ENCODE measurements at regions not wholly inside any gene's neighbourhood (a gene's known extent, or its start where the extent isn't known, plus 50 kb on each side); places are given as distances from the start of the nearest gene placed in this dataset.
A peak's percentile ranks its signal among the peaks of the same experiment; 100 is the strongest.

- no peaks in the 10 kb centered on the region for H3K27me3 ChIP-seq (replicated peaks; ENCODE audit: insufficient read depth)
- TF ChIP-seq POLR2AphosphoS5 (IDR thresholded peaks at IDR 0.05): no peak
- TF ChIP-seq CTCF (IDR thresholded peaks at IDR 0.05): no peak
- TF ChIP-seq POLR2A (IDR thresholded peaks at IDR 0.05): no peak
- H3K4me3 ChIP-seq: no peak overlapping the region
- no peaks in the 10 kb centered on the region for H3K9me3 ChIP-seq
- intact Hi-C loops (cut with DNase I): no loop called here
- WGBS: 28% methylated on average over 3 of the region's 3 CpGs
- no peaks in the 10 kb centered on the region for H3K36me3 ChIP-seq
- no peak overlapping the region for H3K27ac ChIP-seq
- H3K4me1 ChIP-seq (replicated peaks): no peaks in the 10 kb centered on the region
- DNase-seq (ENCODE audit: low spot score): no peak
Measured at GRCh38 chr5:58245476-58245840, 214.4 kb downstream of the PLK2 start.

- no peaks in the 10 kb centered on the region for H3K4me1 ChIP-seq (replicated peaks)
- no peaks in the 10 kb centered on the region for H3K27me3 ChIP-seq (replicated peaks; ENCODE audit: insufficient read depth)
- no peak overlapping the region for H3K4me3 ChIP-seq
- no peaks in the 10 kb centered on the region for H3K9me3 ChIP-seq
- no peak for DNase-seq (ENCODE audit: low spot score)
- WGBS: 68% methylated on average over 8 of the region's 8 CpGs
- H3K27ac ChIP-seq: no peak overlapping the region
- TF ChIP-seq CTCF (IDR thresholded peaks at IDR 0.05) (no peak), POLR2A (IDR thresholded peaks at IDR 0.05) (no peak), POLR2AphosphoS5 (IDR thresholded peaks at IDR 0.05) (no peak)
- H3K36me3 ChIP-seq: no peaks in the 10 kb centered on the region
- intact Hi-C loops (cut with DNase I): no loop called here
Measured at GRCh38 chr5:58244819-58245475, 214.9 kb downstream of the PLK2 start.

- 81% methylated on average over 3 of the region's 3 CpGs for WGBS
- no peaks in the 10 kb centered on the region for H3K36me3 ChIP-seq
- TF ChIP-seq POLR2AphosphoS5 (IDR thresholded peaks at IDR 0.05) (peak; percentile 13), CTCF (IDR thresholded peaks at IDR 0.05) (no peak), POLR2A (IDR thresholded peaks at IDR 0.05) (no peak)
- H3K27me3 ChIP-seq (replicated peaks; ENCODE audit: insufficient read depth): no peaks in the 10 kb centered on the region
- H3K4me3 ChIP-seq: no peak overlapping the region
- intact Hi-C loops (cut with DNase I): no loop called here
- no peak overlapping the region for H3K27ac ChIP-seq
- H3K9me3 ChIP-seq: no peaks in the 10 kb centered on the region
- DNase-seq (ENCODE audit: low spot score): no peak
- no peaks in the 10 kb centered on the region for H3K4me1 ChIP-seq (replicated peaks)
Measured at GRCh38 chr5:58241389-58241788, 218.5 kb downstream of the PLK2 start.

GRCh38 chr5:58240322-58240721 lies 219.6 kb downstream of the PLK2 start:
- no peak overlapping the region for H3K4me3 ChIP-seq
- no peaks in the 10 kb centered on the region for H3K4me1 ChIP-seq (replicated peaks)
- H3K9me3 ChIP-seq: no peaks in the 10 kb centered on the region
- no peak overlapping the region for H3K27ac ChIP-seq
- TF ChIP-seq CTCF (IDR thresholded peaks at IDR 0.05): no peak
- no peak for TF ChIP-seq POLR2A (IDR thresholded peaks at IDR 0.05)
- TF ChIP-seq POLR2AphosphoS5 (IDR thresholded peaks at IDR 0.05): no peak
- no peak for DNase-seq (ENCODE audit: low spot score)
- no peaks in the 10 kb centered on the region for H3K36me3 ChIP-seq
- H3K27me3 ChIP-seq (replicated peaks; ENCODE audit: insufficient read depth): no peaks in the 10 kb centered on the region
- intact Hi-C loops (cut with DNase I): no loop called here
- WGBS: 87% methylated on average over 3 of the region's 3 CpGs

GRCh38 chr5:58239731-58240130 lies 220.2 kb downstream of the PLK2 start:
- no peaks in the 10 kb centered on the region for H3K27me3 ChIP-seq (replicated peaks; ENCODE audit: insufficient read depth)
- no peak overlapping the region for H3K4me3 ChIP-seq
- TF ChIP-seq POLR2AphosphoS5 (IDR thresholded peaks at IDR 0.05) (no peak), CTCF (IDR thresholded peaks at IDR 0.05) (no peak), POLR2A (IDR thresholded peaks at IDR 0.05) (no peak)
- no peaks in the 10 kb centered on the region for H3K4me1 ChIP-seq (replicated peaks)
- H3K27ac ChIP-seq: no peak overlapping the region
- WGBS: 81% methylated on average over 3 of the region's 3 CpGs
- no peak for DNase-seq (ENCODE audit: low spot score)
- intact Hi-C loops (cut with DNase I): no loop called here
- no peaks in the 10 kb centered on the region for H3K9me3 ChIP-seq
- H3K36me3 ChIP-seq: no peaks in the 10 kb centered on the region
